HepG2 (cell line): ENCODE measurements at regions not wholly inside any gene's neighbourhood (a gene's known extent, or its start where the extent isn't known, plus 50 kb on each side); places are given as distances from the start of the nearest gene placed in this dataset.
A peak's percentile ranks its signal among the peaks of the same experiment; 100 is the strongest.

ENCODE experiments used
- AGO1 ChIP-seq: fragments of 200-400 bp; formaldehyde crosslinking; IDR thresholded peaks from 2 replicates; pipeline ENCODE4 v1.6.1; 2017; ENCODE audit warnings: mild to moderate bottlenecking, low read depth, low read length, moderate library complexity; ENCODE audit not compliant: poor library complexity, severe bottlenecking
- ARNTL ChIP-seq: sonication (generic); formaldehyde crosslinking; IDR thresholded peaks from 2 replicates; pipeline ENCODE4 v1.4.0; 2020; ENCODE audit warnings: mild to moderate bottlenecking, missing genetic modification reagents
- BRD4 ChIP-seq: sonication (generic); formaldehyde crosslinking; IDR thresholded peaks from 2 replicates; pipeline ENCODE4 v1.4.0; 2020; ENCODE audit warnings: missing genetic modification reagents
- ERF ChIP-seq: IDR thresholded peaks from 2 replicates; pipeline ENCODE4 v1.6.1; 2018; ENCODE audit warnings: missing biosample characterization, missing genetic modification reagents
- ETV6 ChIP-seq: sonication (generic); formaldehyde crosslinking; conservative IDR thresholded peaks from 2 replicates; pipeline ENCODE4 v1.4.0; 2020; ENCODE audit warnings: missing genetic modification reagents
- NBN ChIP-seq: fragments of 450-650 bp; conservative IDR thresholded peaks from 2 replicates; pipeline ENCODE4 v1.6.1; 2017
- PCBP2 ChIP-seq: fragments of 200-400 bp; formaldehyde crosslinking; optimal IDR thresholded peaks from 2 replicates; pipeline ENCODE3; 2018; ENCODE audit warnings: low read length, low read depth; ENCODE audit not compliant: poor library complexity, severe bottlenecking
- PPARG ChIP-seq: conservative IDR thresholded peaks from 2 replicates; pipeline ENCODE4 v1.6.1; 2016; ENCODE audit warnings: missing biosample characterization, missing genetic modification reagents
- SPEN ChIP-seq: sonication (generic); formaldehyde crosslinking; IDR thresholded peaks from 2 replicates; pipeline ENCODE4 v1.5.1; 2020; ENCODE audit warnings: low read depth, mild to moderate bottlenecking, missing genetic modification reagents
- TEAD2 ChIP-seq: sonication (generic); formaldehyde crosslinking; IDR thresholded peaks from 2 replicates; pipeline ENCODE4 v1.9.0; 2021; ENCODE audit warnings: missing genetic modification reagents
- ZFYVE20 ChIP-seq: sonication (generic); formaldehyde crosslinking; IDR thresholded peaks from 2 replicates; pipeline ENCODE4 v1.8.0; 2023; ENCODE audit warnings: low read depth, mild to moderate bottlenecking, moderate library complexity, missing genetic modification reagents, borderline replicate concordance
- ZKSCAN5 ChIP-seq: sonication (generic); formaldehyde crosslinking; IDR thresholded peaks from 2 replicates; pipeline ENCODE4 v1.5.1; 2020; ENCODE audit warnings: mild to moderate bottlenecking, missing genetic modification reagents
- ZNF160 ChIP-seq: sonication (generic); formaldehyde crosslinking; IDR thresholded peaks from 2 replicates; pipeline ENCODE4 v1.8.0; 2022; ENCODE audit warnings: mild to moderate bottlenecking, inconsistent platforms, missing genetic modification reagents
- ZNF232 ChIP-seq: sonication (generic); formaldehyde crosslinking; IDR thresholded peaks from 2 replicates; pipeline ENCODE4 v1.4.0; 2020; ENCODE audit warnings: missing genetic modification reagents, borderline replicate concordance
- ZNF577 ChIP-seq: sonication (generic); formaldehyde crosslinking; IDR thresholded peaks from 2 replicates; pipeline ENCODE4 v1.4.0; 2020; ENCODE audit warnings: mild to moderate bottlenecking, low read depth, missing genetic modification reagents, borderline replicate concordance
- ZNF883 ChIP-seq: sonication (generic); formaldehyde crosslinking; IDR thresholded peaks from 2 replicates; pipeline ENCODE4 v1.5.1; 2020; ENCODE audit warnings: mild to moderate bottlenecking, missing genetic modification reagents; ENCODE audit errors: not compliant biosample characterization
- TF ChIP-seq, protein P1 (sequence below): sonication (generic); formaldehyde crosslinking; IDR thresholded peaks from 2 replicates; pipeline ENCODE4 v1.4.0; 2020; ENCODE audit warnings: mild to moderate bottlenecking, missing genetic modification reagents
- TF ChIP-seq, protein P2 (sequence below): sonication (generic); formaldehyde crosslinking; conservative IDR thresholded peaks from 2 replicates; pipeline ENCODE4 v1.8.0; 2022; ENCODE audit warnings: low read depth, missing genetic modification reagents
- TF ChIP-seq, protein P3 (sequence below): IDR thresholded peaks from 2 replicates; pipeline ENCODE4 v1.6.1; 2018; ENCODE audit warnings: missing genetic modification reagents
- TF ChIP-seq, protein P4 (sequence below): sonication (generic); formaldehyde crosslinking; IDR thresholded peaks from 2 replicates; pipeline ENCODE4 v1.4.0; 2020; ENCODE audit warnings: missing genetic modification reagents
- TF ChIP-seq, protein P5 (sequence below): sonication (generic); formaldehyde crosslinking; IDR thresholded peaks from 2 replicates; pipeline ENCODE4 v1.8.1; 2023; ENCODE audit warnings: mild to moderate bottlenecking, missing genetic modification reagents
- TF ChIP-seq, protein P6 (sequence below): sonication (generic); formaldehyde crosslinking; IDR thresholded peaks from 2 replicates; pipeline ENCODE4 v1.5.0; 2020; ENCODE audit warnings: mild to moderate bottlenecking, missing genetic modification reagents, moderate library complexity

DNA sequence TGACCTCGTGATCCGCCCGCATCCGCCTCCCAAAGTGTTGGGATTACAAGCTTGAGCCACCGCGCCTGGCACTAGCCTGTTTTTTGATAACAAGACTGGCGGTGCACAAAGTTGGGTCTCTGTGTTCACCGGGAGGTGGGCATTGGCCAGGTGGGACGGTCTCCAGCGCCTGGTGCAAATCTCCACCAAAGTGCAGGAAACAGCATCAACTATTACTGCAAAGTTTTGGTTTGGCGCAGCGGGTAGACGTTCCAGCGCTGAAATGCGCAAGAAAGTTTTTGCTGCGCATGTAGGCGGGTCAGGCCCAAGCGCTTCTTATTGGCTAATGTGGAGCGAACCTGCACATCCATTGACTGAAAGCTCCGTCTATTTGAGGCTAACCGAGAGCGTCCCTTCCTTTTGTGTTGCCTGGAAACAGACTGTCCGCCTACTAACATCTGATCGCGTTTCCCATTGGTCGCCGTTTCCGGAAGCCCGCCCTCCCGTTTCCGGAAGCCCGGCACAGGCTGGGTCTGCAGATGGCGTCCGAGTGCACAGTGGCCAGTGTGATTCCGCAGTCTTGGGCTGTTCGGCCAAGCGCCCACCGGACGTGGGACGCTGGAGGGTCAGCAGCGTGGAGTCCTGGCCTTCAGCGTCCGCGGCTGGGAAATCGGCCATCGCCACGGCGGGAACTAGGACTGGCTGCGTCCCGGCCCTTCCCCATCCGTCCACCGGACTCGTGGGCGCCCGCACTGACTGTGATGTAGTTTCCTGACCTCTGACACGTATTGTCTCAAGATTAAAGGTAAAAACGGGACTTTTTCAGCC lies 53.3 kb upstream of the ZNF527 start (continued):
- TF ChIP-seq, protein P1, sequence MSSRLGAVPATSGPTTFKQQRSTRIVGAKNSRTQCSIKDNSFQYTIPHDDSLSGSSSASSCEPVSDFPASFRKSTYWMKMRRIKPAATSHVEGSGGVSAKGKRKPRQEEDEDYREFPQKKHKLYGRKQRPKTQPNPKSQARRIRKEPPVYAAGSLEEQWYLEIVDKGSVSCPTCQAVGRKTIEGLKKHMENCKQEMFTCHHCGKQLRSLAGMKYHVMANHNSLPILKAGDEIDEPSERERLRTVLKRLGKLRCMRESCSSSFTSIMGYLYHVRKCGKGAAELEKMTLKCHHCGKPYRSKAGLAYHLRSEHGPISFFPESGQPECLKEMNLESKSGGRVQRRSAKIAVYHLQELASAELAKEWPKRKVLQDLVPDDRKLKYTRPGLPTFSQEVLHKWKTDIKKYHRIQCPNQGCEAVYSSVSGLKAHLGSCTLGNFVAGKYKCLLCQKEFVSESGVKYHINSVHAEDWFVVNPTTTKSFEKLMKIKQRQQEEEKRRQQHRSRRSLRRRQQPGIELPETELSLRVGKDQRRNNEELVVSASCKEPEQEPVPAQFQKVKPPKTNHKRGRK (CRISPR knock-in tag) = no peak
- TF ChIP-seq ZKSCAN5 (CRISPR knock-in tag) (no peak), PPARG (CRISPR knock-in tag) (peak; percentile 61), SPEN (peak; percentile 85; the same call in 1 of the 2 replicates), ZNF160 (no peak), BRD4 (CRISPR knock-in tag) (peak; percentile 84), AGO1 (no peak), ZNF883 (CRISPR knock-in tag) (no peak), ZNF577 (CRISPR knock-in tag) (no peak), TEAD2 (CRISPR knock-in tag) (no peak), NBN (no peak), ARNTL (peak; percentile 60; the same call in 1 of the 2 replicates), ZFYVE20 (CRISPR knock-in tag) (no peak), ERF (CRISPR knock-in tag) (peak; percentile 29; the same call in 1 of the 2 replicates), ZNF232 (CRISPR knock-in tag) (no peak), ETV6 (no peak), PCBP2 (no peak)
- TF ChIP-seq, protein P2, sequence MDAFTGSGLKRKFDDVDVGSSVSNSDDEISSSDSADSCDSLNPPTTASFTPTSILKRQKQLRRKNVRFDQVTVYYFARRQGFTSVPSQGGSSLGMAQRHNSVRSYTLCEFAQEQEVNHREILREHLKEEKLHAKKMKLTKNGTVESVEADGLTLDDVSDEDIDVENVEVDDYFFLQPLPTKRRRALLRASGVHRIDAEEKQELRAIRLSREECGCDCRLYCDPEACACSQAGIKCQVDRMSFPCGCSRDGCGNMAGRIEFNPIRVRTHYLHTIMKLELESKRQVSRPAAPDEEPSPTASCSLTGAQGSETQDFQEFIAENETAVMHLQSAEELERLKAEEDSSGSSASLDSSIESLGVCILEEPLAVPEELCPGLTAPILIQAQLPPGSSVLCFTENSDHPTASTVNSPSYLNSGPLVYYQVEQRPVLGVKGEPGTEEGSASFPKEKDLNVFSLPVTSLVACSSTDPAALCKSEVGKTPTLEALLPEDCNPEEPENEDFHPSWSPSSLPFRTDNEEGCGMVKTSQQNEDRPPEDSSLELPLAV (CRISPR knock-in tag) = no peak
- TF ChIP-seq, protein P3, sequence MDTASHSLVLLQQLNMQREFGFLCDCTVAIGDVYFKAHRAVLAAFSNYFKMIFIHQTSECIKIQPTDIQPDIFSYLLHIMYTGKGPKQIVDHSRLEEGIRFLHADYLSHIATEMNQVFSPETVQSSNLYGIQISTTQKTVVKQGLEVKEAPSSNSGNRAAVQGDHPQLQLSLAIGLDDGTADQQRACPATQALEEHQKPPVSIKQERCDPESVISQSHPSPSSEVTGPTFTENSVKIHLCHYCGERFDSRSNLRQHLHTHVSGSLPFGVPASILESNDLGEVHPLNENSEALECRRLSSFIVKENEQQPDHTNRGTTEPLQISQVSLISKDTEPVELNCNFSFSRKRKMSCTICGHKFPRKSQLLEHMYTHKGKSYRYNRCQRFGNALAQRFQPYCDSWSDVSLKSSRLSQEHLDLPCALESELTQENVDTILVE (CRISPR knock-in tag) = peak; percentile 42; the same call in 1 of the 2 replicates
- TF ChIP-seq, protein P4, sequence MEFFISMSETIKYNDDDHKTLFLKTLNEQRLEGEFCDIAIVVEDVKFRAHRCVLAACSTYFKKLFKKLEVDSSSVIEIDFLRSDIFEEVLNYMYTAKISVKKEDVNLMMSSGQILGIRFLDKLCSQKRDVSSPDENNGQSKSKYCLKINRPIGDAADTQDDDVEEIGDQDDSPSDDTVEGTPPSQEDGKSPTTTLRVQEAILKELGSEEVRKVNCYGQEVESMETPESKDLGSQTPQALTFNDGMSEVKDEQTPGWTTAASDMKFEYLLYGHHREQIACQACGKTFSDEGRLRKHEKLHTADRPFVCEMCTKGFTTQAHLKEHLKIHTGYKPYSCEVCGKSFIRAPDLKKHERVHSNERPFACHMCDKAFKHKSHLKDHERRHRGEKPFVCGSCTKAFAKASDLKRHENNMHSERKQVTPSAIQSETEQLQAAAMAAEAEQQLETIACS (CRISPR knock-in tag) = no peak
- TF ChIP-seq, protein P5, sequence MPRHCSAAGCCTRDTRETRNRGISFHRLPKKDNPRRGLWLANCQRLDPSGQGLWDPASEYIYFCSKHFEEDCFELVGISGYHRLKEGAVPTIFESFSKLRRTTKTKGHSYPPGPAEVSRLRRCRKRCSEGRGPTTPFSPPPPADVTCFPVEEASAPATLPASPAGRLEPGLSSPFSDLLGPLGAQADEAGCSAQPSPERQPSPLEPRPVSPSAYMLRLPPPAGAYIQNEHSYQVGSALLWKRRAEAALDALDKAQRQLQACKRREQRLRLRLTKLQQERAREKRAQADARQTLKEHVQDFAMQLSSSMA (CRISPR knock-in tag) = no peak
- TF ChIP-seq, protein P6, sequence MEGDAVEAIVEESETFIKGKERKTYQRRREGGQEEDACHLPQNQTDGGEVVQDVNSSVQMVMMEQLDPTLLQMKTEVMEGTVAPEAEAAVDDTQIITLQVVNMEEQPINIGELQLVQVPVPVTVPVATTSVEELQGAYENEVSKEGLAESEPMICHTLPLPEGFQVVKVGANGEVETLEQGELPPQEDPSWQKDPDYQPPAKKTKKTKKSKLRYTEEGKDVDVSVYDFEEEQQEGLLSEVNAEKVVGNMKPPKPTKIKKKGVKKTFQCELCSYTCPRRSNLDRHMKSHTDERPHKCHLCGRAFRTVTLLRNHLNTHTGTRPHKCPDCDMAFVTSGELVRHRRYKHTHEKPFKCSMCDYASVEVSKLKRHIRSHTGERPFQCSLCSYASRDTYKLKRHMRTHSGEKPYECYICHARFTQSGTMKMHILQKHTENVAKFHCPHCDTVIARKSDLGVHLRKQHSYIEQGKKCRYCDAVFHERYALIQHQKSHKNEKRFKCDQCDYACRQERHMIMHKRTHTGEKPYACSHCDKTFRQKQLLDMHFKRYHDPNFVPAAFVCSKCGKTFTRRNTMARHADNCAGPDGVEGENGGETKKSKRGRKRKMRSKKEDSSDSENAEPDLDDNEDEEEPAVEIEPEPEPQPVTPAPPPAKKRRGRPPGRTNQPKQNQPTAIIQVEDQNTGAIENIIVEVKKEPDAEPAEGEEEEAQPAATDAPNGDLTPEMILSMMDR (CRISPR knock-in tag) = peak; percentile 83
